ENCODE measurements at regions not wholly inside any gene's neighbourhood (a gene's known extent, or its start where the extent isn't known, plus 50 kb on each side); places are given as distances from the start of the nearest gene placed in this dataset.

DNA sequence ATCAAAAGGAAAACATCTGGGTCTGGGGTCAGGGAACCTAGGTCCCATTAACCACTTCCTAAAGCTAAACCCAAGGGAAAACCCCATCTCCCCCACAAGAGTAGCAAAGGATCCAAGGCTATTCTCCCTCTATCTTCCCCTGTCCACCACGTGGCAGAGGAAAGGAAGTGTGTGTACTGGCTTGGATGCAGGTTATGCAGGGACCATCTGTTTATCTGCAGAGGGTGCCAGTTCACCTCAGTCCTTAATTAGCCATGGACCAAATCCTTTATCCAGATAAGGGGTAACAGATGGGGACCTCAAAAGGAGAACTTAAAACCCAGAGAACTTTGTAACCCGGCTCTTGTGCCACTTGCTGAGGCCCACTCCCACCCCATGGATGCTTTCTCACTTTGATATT, 135.3 kb downstream of the ZNF518B start:
- H3K14ac ChIP-seq (ENCODE audit: low read length) = no peak overlapping the region
- no CpG with 5 or more reads among the region's 2 CpGs for WGBS, 2 donors (ENCODE audit: extremely low coverage in 2 of 2, insufficient read length in 2 of 2, insufficient replicate concordance in 1 of 2)
- no peak overlapping the region for H2BK12ac ChIP-seq (ENCODE audit: low read length)
- H2BK5ac ChIP-seq (ENCODE audit: low read length) = no peak overlapping the region
- H3K4me2 ChIP-seq (ENCODE audit: insufficient read depth, low read length, poor library complexity, severe bottlenecking) = no peak overlapping the region
- no peaks in the 10 kb centered on the region for H3K27me3 ChIP-seq (ENCODE audit: control insufficient read depth in 3 of 3, insufficient read depth in 3 of 3, low read depth in 1 of 3, low read length in 3 of 3)
- no peak overlapping the region for H3K27ac ChIP-seq (replicated peaks; ENCODE audit: low read length)
- no peak overlapping the region for H2AFZ ChIP-seq (ENCODE audit: low read length)
- no peak overlapping the region for H3K4me3 ChIP-seq (ENCODE audit: low read length in 2 of 2)
- H2AK5ac ChIP-seq (ENCODE audit: low read depth, low read length) = no peak overlapping the region
- no peak overlapping the region for H4K91ac ChIP-seq (ENCODE audit: low read depth, low read length, poor library complexity)
- no peak for DNase-seq (ENCODE audit: low spot score)
- H3K79me1 ChIP-seq (ENCODE audit: low read depth, low read length) = no peaks in the 10 kb centered on the region
- H3K36me3 ChIP-seq (replicated peaks in 1 of 2; ENCODE audit: control insufficient read depth in 2 of 2, insufficient read depth in 2 of 2, low read length in 2 of 2) = no peaks in the 10 kb centered on the region
- H3K9ac ChIP-seq (ENCODE audit: low read depth, low read length, poor library complexity) = no peak overlapping the region
- no peak overlapping the region for H4K8ac ChIP-seq (ENCODE audit: low read depth, low read length)
- no peaks in the 10 kb centered on the region for H3K9me3 ChIP-seq (replicated peaks in 1 of 2; ENCODE audit: control insufficient read depth in 2 of 2, insufficient read depth in 1 of 2, low read depth in 1 of 2, low read length in 2 of 2)
- no peak overlapping the region for H3K18ac ChIP-seq (ENCODE audit: low read length)
- H3K23ac ChIP-seq (ENCODE audit: low read depth, low read length, poor library complexity) = no peak overlapping the region
- no peak overlapping the region for H2BK15ac ChIP-seq (ENCODE audit: low read length)
- H2BK120ac ChIP-seq (ENCODE audit: low read depth, low read length) = no peak overlapping the region
- H3K4ac ChIP-seq (ENCODE audit: low read length) = no peak overlapping the region
- peaks cover 0 to 5% of the 10 kb centered on the region in 2 donors for H3K4me1 ChIP-seq (ENCODE audit: control insufficient read depth in 2 of 2, insufficient read depth in 1 of 2, low read depth in 1 of 2, low read length in 2 of 2)

GRCh38 chr4:10320130-10320529, 137.1 kb downstream of the ZNF518B start:
- no peak overlapping the region for H3K23ac ChIP-seq (ENCODE audit: low read depth, low read length, poor library complexity)
- H3K4ac ChIP-seq (ENCODE audit: low read length) = no peak overlapping the region
- H3K27ac ChIP-seq (replicated peaks; ENCODE audit: low read length) = no peak overlapping the region
- no peak overlapping the region for H3K4me3 ChIP-seq (ENCODE audit: low read length in 2 of 2)
- H3K27me3 ChIP-seq (ENCODE audit: control insufficient read depth in 3 of 3, insufficient read depth in 3 of 3, low read depth in 1 of 3, low read length in 3 of 3) = no peaks in the 10 kb centered on the region
- H2BK120ac ChIP-seq (ENCODE audit: low read depth, low read length) = no peak overlapping the region
- H4K8ac ChIP-seq (ENCODE audit: low read depth, low read length) = no peak overlapping the region
- DNase-seq (ENCODE audit: low spot score) = no peak
- WGBS, 2 donors (ENCODE audit: extremely low coverage in 2 of 2, insufficient read length in 2 of 2, insufficient replicate concordance in 1 of 2) = no CpG with 5 or more reads among the region's 4 CpGs
- no peak overlapping the region for H4K91ac ChIP-seq (ENCODE audit: low read depth, low read length, poor library complexity)
- H2BK12ac ChIP-seq (ENCODE audit: low read length) = no peak overlapping the region
- H3K18ac ChIP-seq (ENCODE audit: low read length) = no peak overlapping the region
- no peaks in the 10 kb centered on the region for H3K9me3 ChIP-seq (replicated peaks in 1 of 2; ENCODE audit: control insufficient read depth in 2 of 2, insufficient read depth in 1 of 2, low read depth in 1 of 2, low read length in 2 of 2)
- no peak overlapping the region for H3K4me2 ChIP-seq (ENCODE audit: insufficient read depth, low read length, poor library complexity, severe bottlenecking)
- H2AK5ac ChIP-seq (ENCODE audit: low read depth, low read length) = no peak overlapping the region
- no peak overlapping the region for H3K9ac ChIP-seq (ENCODE audit: low read depth, low read length, poor library complexity)
- H3K14ac ChIP-seq (ENCODE audit: low read length) = no peak overlapping the region
- no peak overlapping the region for H2AFZ ChIP-seq (ENCODE audit: low read length)
- peaks cover 0 to 5% of the 10 kb centered on the region in 2 donors for H3K4me1 ChIP-seq (ENCODE audit: control insufficient read depth in 2 of 2, insufficient read depth in 1 of 2, low read depth in 1 of 2, low read length in 2 of 2)
- H3K79me1 ChIP-seq (ENCODE audit: low read depth, low read length) = no peaks in the 10 kb centered on the region
- H2BK5ac ChIP-seq (ENCODE audit: low read length) = no peak overlapping the region
- H3K36me3 ChIP-seq (replicated peaks in 1 of 2; ENCODE audit: control insufficient read depth in 2 of 2, insufficient read depth in 2 of 2, low read length in 2 of 2) = no peaks in the 10 kb centered on the region
- H2BK15ac ChIP-seq (ENCODE audit: low read length) = no peak overlapping the region

DNA sequence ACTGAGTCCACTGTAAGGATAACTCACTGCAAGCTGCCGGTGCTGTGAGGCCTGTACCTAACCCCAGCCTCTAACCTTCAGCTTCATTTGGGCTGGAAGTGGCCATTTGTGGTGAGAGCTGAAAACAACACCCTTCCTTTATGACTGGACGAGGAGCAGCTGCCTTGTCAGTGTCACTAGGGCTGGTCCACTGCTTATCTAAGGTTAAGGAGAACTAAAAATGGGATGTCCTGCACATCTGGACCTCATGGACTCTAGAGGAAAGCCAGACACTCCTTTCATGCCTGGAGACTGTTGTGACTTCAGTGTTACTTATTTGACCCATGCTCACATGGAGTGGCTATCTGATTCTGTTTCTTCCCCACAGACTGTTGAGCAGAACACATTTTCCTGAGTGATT, 139.9 kb downstream of the ZNF518B start:
- Histone ChIP-seq H3K23ac (ENCODE audit: low read depth, low read length, poor library complexity) (peak overlapping the region; percentile 12), H2BK12ac (ENCODE audit: low read length) (no peak overlapping the region), H2AK5ac (ENCODE audit: low read depth, low read length) (no peak overlapping the region), H3K9ac (ENCODE audit: low read depth, low read length, poor library complexity) (no peak overlapping the region), H3K9me3 (replicated peaks in 1 of 2; ENCODE audit: control insufficient read depth in 2 of 2, insufficient read depth in 1 of 2, low read depth in 1 of 2, low read length in 2 of 2) (no peaks in the 10 kb centered on the region), H3K14ac (ENCODE audit: low read length) (no peak overlapping the region), H4K91ac (ENCODE audit: low read depth, low read length, poor library complexity) (no peak overlapping the region), H3K4me2 (ENCODE audit: insufficient read depth, low read length, poor library complexity, severe bottlenecking) (no peak overlapping the region), H4K8ac (ENCODE audit: low read depth, low read length) (no peak overlapping the region), H2BK120ac (ENCODE audit: low read depth, low read length) (no peak overlapping the region), H3K4me3 (ENCODE audit: low read length in 2 of 2) (no peak overlapping the region), H3K27ac (replicated peaks; ENCODE audit: low read length) (no peak overlapping the region), H2BK5ac (ENCODE audit: low read length) (no peak overlapping the region), H3K18ac (ENCODE audit: low read length) (no peak overlapping the region), H3K27me3 (ENCODE audit: control insufficient read depth in 3 of 3, insufficient read depth in 3 of 3, low read depth in 1 of 3, low read length in 3 of 3) (no peaks in the 10 kb centered on the region), H3K36me3 (replicated peaks in 1 of 2; ENCODE audit: control insufficient read depth in 2 of 2, insufficient read depth in 2 of 2, low read length in 2 of 2) (no peaks in the 10 kb centered on the region), H2AFZ (ENCODE audit: low read length) (no peak overlapping the region), H3K4me1 (ENCODE audit: control insufficient read depth in 2 of 2, insufficient read depth in 1 of 2, low read depth in 1 of 2, low read length in 2 of 2) (peaks cover 0 to 4% of the 10 kb centered on the region in 2 donors), H3K4ac (ENCODE audit: low read length) (no peak overlapping the region), H2BK15ac (ENCODE audit: low read length) (no peak overlapping the region), H3K79me1 (ENCODE audit: low read depth, low read length) (no peaks in the 10 kb centered on the region)
- WGBS, 2 donors (ENCODE audit: extremely low coverage in 2 of 2, insufficient read length in 2 of 2, insufficient replicate concordance in 1 of 2) = no CpG with 5 or more reads among the region's 2 CpGs
- no peak for DNase-seq (ENCODE audit: low spot score)

- H3K23ac ChIP-seq (ENCODE audit: low read depth, low read length, poor library complexity) = peak overlapping the region; percentile 12
- no peak overlapping the region for H3K4me2 ChIP-seq (ENCODE audit: insufficient read depth, low read length, poor library complexity, severe bottlenecking)
- no peak for DNase-seq (ENCODE audit: low spot score)
- no peak overlapping the region for H2AFZ ChIP-seq (ENCODE audit: low read length)
- no peaks in the 10 kb centered on the region for H3K79me1 ChIP-seq (ENCODE audit: low read depth, low read length)
- no peak overlapping the region for H3K18ac ChIP-seq (ENCODE audit: low read length)
- no peak overlapping the region for H2BK12ac ChIP-seq (ENCODE audit: low read length)
- no peaks in the 10 kb centered on the region for H3K27me3 ChIP-seq (ENCODE audit: control insufficient read depth in 3 of 3, insufficient read depth in 3 of 3, low read depth in 1 of 3, low read length in 3 of 3)
- H3K4me3 ChIP-seq (ENCODE audit: low read length in 2 of 2) = no peak overlapping the region
- no peak overlapping the region for H2BK120ac ChIP-seq (ENCODE audit: low read depth, low read length)
- no peak overlapping the region for H4K8ac ChIP-seq (ENCODE audit: low read depth, low read length)
- no peak overlapping the region for H2BK5ac ChIP-seq (ENCODE audit: low read length)
- H3K27ac ChIP-seq (replicated peaks; ENCODE audit: low read length) = no peak overlapping the region
- H3K4me1 ChIP-seq (ENCODE audit: control insufficient read depth in 2 of 2, insufficient read depth in 1 of 2, low read depth in 1 of 2, low read length in 2 of 2) = peaks cover 0 to 4% of the 10 kb centered on the region in 2 donors
- no peak overlapping the region for H3K9ac ChIP-seq (ENCODE audit: low read depth, low read length, poor library complexity)
- no peaks in the 10 kb centered on the region for H3K9me3 ChIP-seq (replicated peaks in 1 of 2; ENCODE audit: control insufficient read depth in 2 of 2, insufficient read depth in 1 of 2, low read depth in 1 of 2, low read length in 2 of 2)
- WGBS, 2 donors (ENCODE audit: extremely low coverage in 2 of 2, insufficient read length in 2 of 2, insufficient replicate concordance in 1 of 2) = no CpG with 5 or more reads among the region's 3 CpGs
- no peak overlapping the region for H4K91ac ChIP-seq (ENCODE audit: low read depth, low read length, poor library complexity)
- no peak overlapping the region for H3K4ac ChIP-seq (ENCODE audit: low read length)
- no peak overlapping the region for H3K14ac ChIP-seq (ENCODE audit: low read length)
- no peak overlapping the region for H2AK5ac ChIP-seq (ENCODE audit: low read depth, low read length)
- no peaks in the 10 kb centered on the region for H3K36me3 ChIP-seq (replicated peaks in 1 of 2; ENCODE audit: control insufficient read depth in 2 of 2, insufficient read depth in 2 of 2, low read length in 2 of 2)
- H2BK15ac ChIP-seq (ENCODE audit: low read length) = no peak overlapping the region
Observed at GRCh38 chr4:10316851-10317250, 140.4 kb downstream of the ZNF518B start.
